HG03039 (cell line): ENCODE measurements at regions not wholly inside any gene's neighbourhood (a gene's known extent, or its start where the extent isn't known, plus 50 kb on each side); places are given as distances from the start of the nearest gene placed in this dataset.
"Not testable (repeated sequence)": the region's sequence is repeated elsewhere in the genome, so short reads cannot be mapped to it uniquely, and the experiment has no call there.

Experiments used
- ATAC-seq: cut with Tn5 transposase; IDR thresholded peaks from one replicate; pipeline ENCODE4 v1.9.1; 2021; ENCODE audit warnings: mild to moderate bottlenecking, moderate library complexity; ENCODE audit not compliant: unreplicated experiment

- ATAC-seq = no peak
Measured at GRCh38 chr20:51134405-51134804, 111.5 kb upstream of the KCNG1 start.

- ATAC-seq = no peak
Measured at GRCh38 chr20:51132279-51132678, 109.4 kb upstream of the KCNG1 start.

- ATAC-seq = no peak
Measured at GRCh38 chr20:51131811-51132210, 108.9 kb upstream of the KCNG1 start.

- ATAC-seq = no peak
Measured at GRCh38 chr20:51129147-51129776, 106.4 kb upstream of the KCNG1 start.

GRCh38 chr20:51128198-51128597, 105.3 kb upstream of the KCNG1 start:
- no peak for ATAC-seq

- ATAC-seq = no peak
Measured at GRCh38 chr20:51127713-51128112, 104.8 kb upstream of the KCNG1 start.

GRCh38 chr20:51126337-51126736, 103.4 kb upstream of the KCNG1 start:
- no peak for ATAC-seq

- ATAC-seq = no peak
Measured at GRCh38 chr20:51125780-51126179, 102.9 kb upstream of the KCNG1 start.

GRCh38 chr20:51125105-51125504, 102.2 kb upstream of the KCNG1 start:
- no peak for ATAC-seq

- not testable (repeated sequence) for ATAC-seq
Measured at GRCh38 chr20:51123887-51124286, 101.0 kb upstream of the KCNG1 start.

GRCh38 chr20:51122931-51123658, 100.2 kb upstream of the KCNG1 start:
- no peak for ATAC-seq

- ATAC-seq = no peak
Measured at GRCh38 chr20:51121901-51122412, 99.0 kb upstream of the KCNG1 start.

- no peak for ATAC-seq
Measured at GRCh38 chr20:51121272-51121671, 98.4 kb upstream of the KCNG1 start.

GRCh38 chr20:51120868-51121267, 98.0 kb upstream of the KCNG1 start:
- no peak for ATAC-seq

GRCh38 chr20:51120438-51120837, 97.5 kb upstream of the KCNG1 start:
- ATAC-seq = no peak

- ATAC-seq = no peak
Measured at GRCh38 chr20:51119914-51120313, 97.0 kb upstream of the KCNG1 start.

- ATAC-seq = no peak
Measured at GRCh38 chr20:51118985-51119527, 96.1 kb upstream of the KCNG1 start.

GRCh38 chr20:51118216-51118615, 95.3 kb upstream of the KCNG1 start:
- no peak for ATAC-seq

GRCh38 chr20:51116765-51117686, 94.1 kb upstream of the KCNG1 start:
- no peak for ATAC-seq

- no peak for ATAC-seq
Measured at GRCh38 chr20:51111290-51111689, 88.4 kb upstream of the KCNG1 start.
